SK-N-SH (cell line): ENCODE measurements at regions not wholly inside any gene's neighbourhood (a gene's known extent, or its start where the extent isn't known, plus 50 kb on each side); places are given as distances from the start of the nearest gene placed in this dataset.

Experiments
- CTCF ChIA-PET: fragments of 300-600, 350-600 bp; formaldehyde crosslinking; extraction: SDS; loops from one replicate; lab custom pipeline; 2021; lab: Yijun Ruan, JAX
- POLR2A ChIA-PET: fragments of 350-600 bp; sonication (Branson Sonifier 250); formaldehyde crosslinking; extraction: SDS; loops from one replicate; lab custom pipeline; 2020; ENCODE audit warnings: antibody characterized with exemption, inconsistent platforms; lab: Yijun Ruan, JAX
- DNase-seq: peaks from one replicate; pipeline ENCODE4 v3.0.0; 2012
- H2AFZ ChIP-seq: fragments of 200-600 bp; sonication (generic); 2 replicates; pipeline ENCODE4 v1.8.1; 2016; ENCODE audit warnings: antibody characterized with exemption, mild to moderate bottlenecking, low read depth
- H3F3A ChIP-seq: fragments of 200-600 bp; sonication (generic); replicated peaks from 2 replicates; pipeline ENCODE3; 2016; ENCODE audit warnings: antibody characterized with exemption, mild to moderate bottlenecking; ENCODE audit not compliant: insufficient read depth
- H3K27ac ChIP-seq, 2 experiments: fragments of 200-500 bp in 1 of 2; fragments of 200-600 bp in 1 of 2; sonication (Bioruptor generic) in 1 of 2; sonication (generic), shearing (Covaris generic) in 1 of 2; 2 replicates each; pipeline versions ENCODE4 v1.5.1 to v1.6.1; 2014 to 2016; ENCODE audit warnings: low read depth in 2 of 2, inconsistent platforms in 1 of 2, low read length in 1 of 2, mild to moderate bottlenecking in 1 of 2, mixed read lengths in 1 of 2
- H3K27me3 ChIP-seq: fragments of 200-600 bp; sonication (generic), shearing (Covaris generic); 2 replicates; pipeline ENCODE4 v1.6.1; 2016; ENCODE audit warnings: mixed run types; ENCODE audit not compliant: insufficient read depth
- H3K36me3 ChIP-seq, 2 experiments: fragments of 200-500 bp in 1 of 2; fragments of 200-600 bp in 1 of 2; sonication (Bioruptor generic) in 1 of 2; sonication (generic) in 1 of 2; replicated peaks in 1 of 2; 2 replicates each; pipeline versions ENCODE3 to v1.5.1; 2014 to 2016; ENCODE audit warnings: low read length in 1 of 2, mild to moderate bottlenecking in 1 of 2; ENCODE audit not compliant: insufficient read depth in 2 of 2, control insufficient read depth in 1 of 2
- H3K4me1 ChIP-seq, 2 experiments: fragments of 200-500 bp in 1 of 2; fragments of 200-600 bp in 1 of 2; sonication (Bioruptor generic) in 1 of 2; sonication (generic), shearing (Covaris generic) in 1 of 2; 2 replicates each; pipeline versions ENCODE4 v1.5.1 to v1.6.1; 2014 to 2016; ENCODE audit warnings: low read depth in 1 of 2, low read length in 1 of 2, mixed run types in 1 of 2; ENCODE audit not compliant: insufficient read depth in 2 of 2, control insufficient read depth in 1 of 2
- H3K4me2 ChIP-seq: fragments of 200-600 bp; sonication (generic), shearing (Covaris generic); 2 replicates; pipeline ENCODE4 v1.6.1; 2017; ENCODE audit warnings: mixed run types
- H3K4me3 ChIP-seq, 2 experiments: fragments of 200-500 bp in 1 of 2; fragments of 200-600 bp in 1 of 2; sonication (Bioruptor generic) in 1 of 2; sonication (generic), shearing (Covaris generic) in 1 of 2; 2 replicates each; pipeline versions ENCODE4 v1.5.1 to v1.8.1; 2014 to 2016; ENCODE audit warnings: low read depth in 2 of 2, inconsistent platforms in 1 of 2, low read length in 1 of 2, mild to moderate bottlenecking in 1 of 2, mixed read lengths in 1 of 2, moderate library complexity in 1 of 2
- H3K79me2 ChIP-seq: fragments of 200-600 bp; sonication (generic); 2 replicates; pipeline ENCODE4 v1.8.1; 2017; ENCODE audit warnings: mild to moderate bottlenecking; ENCODE audit not compliant: insufficient read depth
- H3K9ac ChIP-seq: fragments of 200-600 bp; sonication (generic); 2 replicates; pipeline ENCODE4 v1.6.1; 2017; ENCODE audit warnings: mixed run types
- H3K9me2 ChIP-seq: fragments of 200-600 bp; sonication (generic); 2 replicates; pipeline ENCODE4 v1.6.1; 2017; ENCODE audit warnings: mixed run types
- H3K9me3 ChIP-seq: fragments of 200-600 bp; sonication (generic); 2 replicates; pipeline ENCODE4 v1.6.1; 2017; ENCODE audit warnings: mixed run types, mild to moderate bottlenecking, moderate library complexity
- H4K20me1 ChIP-seq: fragments of 200-600 bp; sonication (generic); 2 replicates; pipeline ENCODE4 v1.6.1; 2017; ENCODE audit warnings: mild to moderate bottlenecking, mixed run types; ENCODE audit not compliant: insufficient read depth
- CHD2 ChIP-seq: fragments of 150-350 bp; IDR thresholded peaks from 2 replicates; pipeline ENCODE4 v1.6.1; 2018; ENCODE audit warnings: low read length; ENCODE audit not compliant: partially characterized antibody
- FOSL2 ChIP-seq: IDR thresholded peaks from 2 replicates; pipeline ENCODE4 v1.4.0; 2012; ENCODE audit warnings: low read depth, mild to moderate bottlenecking, moderate library complexity, borderline replicate concordance
- FOXJ3 ChIP-seq: sonication (generic); formaldehyde crosslinking; IDR thresholded peaks from 2 replicates; pipeline ENCODE4 v1.5.1; 2020; ENCODE audit warnings: mild to moderate bottlenecking, missing genetic modification reagents
- FOXM1 ChIP-seq: IDR thresholded peaks from 2 replicates; pipeline ENCODE4 v1.4.0; 2012; ENCODE audit warnings: low read depth, mild to moderate bottlenecking
- GABPA ChIP-seq: IDR thresholded peaks from 2 replicates; pipeline ENCODE4 v1.4.0; 2012; ENCODE audit warnings: low read depth, mild to moderate bottlenecking
- GATA2 ChIP-seq: sonication (generic); formaldehyde crosslinking; IDR thresholded peaks from 2 replicates; pipeline ENCODE4 v1.5.0; 2020; ENCODE audit warnings: mild to moderate bottlenecking, missing genetic modification reagents
- JUND ChIP-seq: IDR thresholded peaks from 2 replicates; pipeline ENCODE4 v1.4.0; 2012
- MEF2A ChIP-seq: IDR thresholded peaks from 2 replicates; pipeline ENCODE4 v1.4.0; 2012; ENCODE audit warnings: low read depth, borderline replicate concordance
- NFIC ChIP-seq: IDR thresholded peaks from 2 replicates; pipeline ENCODE4 v1.4.0; 2012; ENCODE audit warnings: borderline replicate concordance
- NRF1 ChIP-seq: IDR thresholded peaks from 2 replicates; pipeline ENCODE4 v1.6.1; 2012; ENCODE audit warnings: low read depth, mild to moderate bottlenecking, low read length
- POLR2AphosphoS5 ChIP-seq: IDR thresholded peaks from 2 replicates; pipeline ENCODE4 v1.6.1; 2012; ENCODE audit warnings: low read depth, low read length
- RCOR1 ChIP-seq: fragments of 150-350 bp; IDR thresholded peaks from 2 replicates; pipeline ENCODE4 v1.6.1; 2017; ENCODE audit warnings: antibody characterized with exemption, low read length
- REST ChIP-seq: IDR thresholded peaks from 2 replicates; pipeline ENCODE4 v1.6.1; 2012; ENCODE audit warnings: mild to moderate bottlenecking, low read depth, low read length, moderate library complexity
- RFX5 ChIP-seq: IDR thresholded peaks from 2 replicates; pipeline ENCODE4 v1.6.1; 2012; ENCODE audit warnings: mild to moderate bottlenecking, improper control_type of control experiment, low read length
- RXRA ChIP-seq: IDR thresholded peaks from 2 replicates; pipeline ENCODE4 v1.4.0; 2012; ENCODE audit warnings: low read depth, mild to moderate bottlenecking, borderline replicate concordance
- SIN3A ChIP-seq: IDR thresholded peaks from 2 replicates; pipeline ENCODE4 v1.6.1; 2012; ENCODE audit warnings: low read depth, mild to moderate bottlenecking, low read length, moderate library complexity, borderline replicate concordance
- TAF1 ChIP-seq: IDR thresholded peaks from 2 replicates; pipeline ENCODE4 v1.6.1; 2012; ENCODE audit warnings: low read depth, mild to moderate bottlenecking, low read length, moderate library complexity, borderline replicate concordance
- USF2 ChIP-seq: fragments of 150-350 bp; IDR thresholded peaks from 2 replicates; pipeline ENCODE4 v1.6.1; 2017; ENCODE audit warnings: antibody characterized with exemption, low read length, low read depth, borderline replicate concordance
- YY1 ChIP-seq: IDR thresholded peaks from 2 replicates; pipeline ENCODE4 v1.4.0; 2012; ENCODE audit warnings: low read depth, mild to moderate bottlenecking
- WGBS: methylation state at CpG from one replicate; pipeline ENCODE4 v1.1.6; 2017; ENCODE audit warnings: low lambda C conversion rate; 5-methylcytosine and 5-hydroxymethylcytosine counted together
- TF ChIP-seq, protein P1 (sequence below): IDR thresholded peaks from 2 replicates; pipeline ENCODE4 v1.4.0; 2012; ENCODE audit warnings: low read depth, borderline replicate concordance

GRCh38 chr16:47983999-47984580 lies 171.7 kb downstream of the ABCC12 start:
- CTCF ChIA-PET = no interaction called here
- Histone ChIP-seq H3F3A (no peaks in the 10 kb centered on the region), H3K36me3 (no peaks in the 10 kb centered on the region), H3K79me2 (no peaks in the 10 kb centered on the region), H3K9ac (no peak overlapping the region), H3K27ac (no peak overlapping the region), H3K27me3 (no peaks in the 10 kb centered on the region), H4K20me1 (no peaks in the 10 kb centered on the region), H3K9me3 (no peaks in the 10 kb centered on the region), H3K9me2 (no peaks in the 10 kb centered on the region), H3K4me1 (no peaks in the 10 kb centered on the region), H2AFZ (no peak overlapping the region), H3K4me2 (no peak overlapping the region), H3K4me3 (no peak overlapping the region)
- DNase-seq = no peak
- 36% methylated on average over 5 of the region's 5 CpGs for WGBS
- POLR2A ChIA-PET = no interaction called here
- TF ChIP-seq USF2 (no peak), REST (no peak), POLR2AphosphoS5 (no peak), GABPA (no peak), SIN3A (no peak), NRF1 (no peak), FOXJ3 (CRISPR knock-in tag) (no peak), NFIC (no peak), GATA2 (CRISPR knock-in tag) (no peak)
- TF ChIP-seq, all 33 proteins: peak for 0

GRCh38 chr16:47980212-47980611 lies 175.6 kb downstream of the ABCC12 start:
- no peak overlapping the region for H3K9ac ChIP-seq
- H3K4me2 ChIP-seq = no peak overlapping the region
- H3K4me1 ChIP-seq = no peaks in the 10 kb centered on the region
- no peaks in the 10 kb centered on the region for H4K20me1 ChIP-seq
- H3K36me3 ChIP-seq = no peaks in the 10 kb centered on the region
- no peaks in the 10 kb centered on the region for H3F3A ChIP-seq
- DNase-seq = no peak
- H3K79me2 ChIP-seq = no peaks in the 10 kb centered on the region
- H3K4me3 ChIP-seq = no peak overlapping the region
- no peak overlapping the region for H3K27ac ChIP-seq
- 48% methylated on average over 8 of the region's 8 CpGs for WGBS
- POLR2A ChIA-PET = no interaction called here
- CTCF ChIA-PET = interaction anchor here (1.1 kb wide), 2 partner anchors 137 to 195 kb away, joined by 3 read pairs; no protein-coding TSS in a partner anchor
- H2AFZ ChIP-seq = no peak overlapping the region
- H3K9me2 ChIP-seq = no peaks in the 10 kb centered on the region
- no peaks in the 10 kb centered on the region for H3K9me3 ChIP-seq
- no peaks in the 10 kb centered on the region for H3K27me3 ChIP-seq
- TF ChIP-seq, protein P1, sequence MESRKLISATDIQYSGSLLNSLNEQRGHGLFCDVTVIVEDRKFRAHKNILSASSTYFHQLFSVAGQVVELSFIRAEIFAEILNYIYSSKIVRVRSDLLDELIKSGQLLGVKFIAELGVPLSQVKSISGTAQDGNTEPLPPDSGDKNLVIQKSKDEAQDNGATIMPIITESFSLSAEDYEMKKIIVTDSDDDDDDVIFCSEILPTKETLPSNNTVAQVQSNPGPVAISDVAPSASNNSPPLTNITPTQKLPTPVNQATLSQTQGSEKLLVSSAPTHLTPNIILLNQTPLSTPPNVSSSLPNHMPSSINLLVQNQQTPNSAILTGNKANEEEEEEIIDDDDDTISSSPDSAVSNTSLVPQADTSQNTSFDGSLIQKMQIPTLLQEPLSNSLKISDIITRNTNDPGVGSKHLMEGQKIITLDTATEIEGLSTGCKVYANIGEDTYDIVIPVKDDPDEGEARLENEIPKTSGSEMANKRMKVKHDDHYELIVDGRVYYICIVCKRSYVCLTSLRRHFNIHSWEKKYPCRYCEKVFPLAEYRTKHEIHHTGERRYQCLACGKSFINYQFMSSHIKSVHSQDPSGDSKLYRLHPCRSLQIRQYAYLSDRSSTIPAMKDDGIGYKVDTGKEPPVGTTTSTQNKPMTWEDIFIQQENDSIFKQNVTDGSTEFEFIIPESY = no peak
- TF ChIP-seq RFX5 (no peak), JUND (no peak), RXRA (no peak), FOSL2 (no peak), RCOR1 (no peak), SIN3A (no peak), YY1 (no peak), TAF1 (no peak), FOXM1 (no peak), GATA2 (CRISPR knock-in tag) (no peak), USF2 (no peak), CHD2 (no peak), MEF2A (no peak)
